GM19397 (cell line): ENCODE measurements at regions not wholly inside any gene's neighbourhood (a gene's known extent, or its start where the extent isn't known, plus 50 kb on each side); places are given as distances from the start of the nearest gene placed in this dataset.
"Not testable (repeated sequence)": the region's sequence is repeated elsewhere in the genome, so short reads cannot be mapped to it uniquely, and the experiment has no call there.

ENCODE experiments used
- ATAC-seq: cut with Tn5 transposase; IDR thresholded peaks from one replicate; pipeline ENCODE4 v1.9.1; 2021; ENCODE audit warnings: mild to moderate bottlenecking, moderate library complexity; ENCODE audit not compliant: unreplicated experiment

- no peak for ATAC-seq
Measured at GRCh38 chrX:42290608-42291007, 367.3 kb upstream of the CASK start.

GRCh38 chrX:42289492-42290385 lies 366.4 kb upstream of the CASK start:
- ATAC-seq: no peak

GRCh38 chrX:42285681-42286080 lies 362.3 kb upstream of the CASK start:
- ATAC-seq: not testable (repeated sequence)

- ATAC-seq: no peak
Measured at GRCh38 chrX:42276982-42277690, 353.8 kb upstream of the CASK start.

GRCh38 chrX:42274151-42274550 lies 350.8 kb upstream of the CASK start:
- ATAC-seq: no peak

GRCh38 chrX:42273387-42273786 lies 350.0 kb upstream of the CASK start:
- ATAC-seq: no peak

- no peak for ATAC-seq
Measured at GRCh38 chrX:42269186-42269585, 345.8 kb upstream of the CASK start.

GRCh38 chrX:42260854-42261253 lies 337.5 kb upstream of the CASK start:
- no peak for ATAC-seq

- no peak for ATAC-seq
Measured at GRCh38 chrX:42248226-42248625, 324.9 kb upstream of the CASK start.

GRCh38 chrX:42247241-42247640 lies 323.9 kb upstream of the CASK start:
- no peak for ATAC-seq

- ATAC-seq: no peak
Measured at GRCh38 chrX:42246814-42247213, 323.5 kb upstream of the CASK start.

- no peak for ATAC-seq
Measured at GRCh38 chrX:42242004-42242403, 318.6 kb upstream of the CASK start.

- no peak for ATAC-seq
Measured at GRCh38 chrX:42241421-42241820, 318.1 kb upstream of the CASK start.

- no peak for ATAC-seq
Measured at GRCh38 chrX:42237956-42238355, 314.6 kb upstream of the CASK start.

GRCh38 chrX:42229533-42229932 lies 306.2 kb upstream of the CASK start:
- no peak for ATAC-seq

GRCh38 chrX:42220666-42221065 lies 297.3 kb upstream of the CASK start:
- no peak for ATAC-seq

- no peak for ATAC-seq
Measured at GRCh38 chrX:42220083-42220482, 296.7 kb upstream of the CASK start.

- ATAC-seq: no peak
Measured at GRCh38 chrX:42219231-42219630, 295.9 kb upstream of the CASK start.

GRCh38 chrX:42195506-42195905 lies 272.2 kb upstream of the CASK start:
- no peak for ATAC-seq

- ATAC-seq: no peak
Measured at GRCh38 chrX:42189576-42189975, 266.2 kb upstream of the CASK start.

- ATAC-seq: no peak
Measured at GRCh38 chrX:42188730-42189129, 265.4 kb upstream of the CASK start.

GRCh38 chrX:42176789-42177188 lies 253.4 kb upstream of the CASK start:
- ATAC-seq: no peak
